ENCODE measurements at regions not wholly inside any gene's neighbourhood (a gene's known extent, or its start where the extent isn't known, plus 50 kb on each side); places are given as distances from the start of the nearest gene placed in this dataset.

DNA sequence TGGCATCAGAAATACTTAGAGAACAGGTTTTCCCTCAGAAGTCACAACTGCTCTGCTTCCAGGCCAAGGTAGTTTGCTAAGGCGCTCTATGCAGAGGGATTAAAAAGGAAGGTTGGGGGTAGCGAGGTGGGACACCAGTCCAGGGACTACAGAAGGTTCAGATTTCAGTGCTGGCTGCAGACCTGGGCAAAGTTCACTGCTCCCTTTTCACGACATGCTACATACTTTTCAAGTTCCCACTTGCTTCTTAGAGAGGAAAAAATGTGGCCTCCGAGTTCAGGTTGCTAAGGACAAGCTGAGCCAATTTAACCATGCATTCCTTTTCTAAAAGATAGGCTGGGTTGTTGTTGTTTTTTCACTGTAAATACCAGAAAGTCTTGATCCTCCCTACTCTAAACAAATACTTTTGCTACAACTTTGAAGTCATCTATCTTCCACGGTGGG lies 158.6 kb upstream of the NR2F2 start (continued):
- TF ChIP-seq, protein P1, sequence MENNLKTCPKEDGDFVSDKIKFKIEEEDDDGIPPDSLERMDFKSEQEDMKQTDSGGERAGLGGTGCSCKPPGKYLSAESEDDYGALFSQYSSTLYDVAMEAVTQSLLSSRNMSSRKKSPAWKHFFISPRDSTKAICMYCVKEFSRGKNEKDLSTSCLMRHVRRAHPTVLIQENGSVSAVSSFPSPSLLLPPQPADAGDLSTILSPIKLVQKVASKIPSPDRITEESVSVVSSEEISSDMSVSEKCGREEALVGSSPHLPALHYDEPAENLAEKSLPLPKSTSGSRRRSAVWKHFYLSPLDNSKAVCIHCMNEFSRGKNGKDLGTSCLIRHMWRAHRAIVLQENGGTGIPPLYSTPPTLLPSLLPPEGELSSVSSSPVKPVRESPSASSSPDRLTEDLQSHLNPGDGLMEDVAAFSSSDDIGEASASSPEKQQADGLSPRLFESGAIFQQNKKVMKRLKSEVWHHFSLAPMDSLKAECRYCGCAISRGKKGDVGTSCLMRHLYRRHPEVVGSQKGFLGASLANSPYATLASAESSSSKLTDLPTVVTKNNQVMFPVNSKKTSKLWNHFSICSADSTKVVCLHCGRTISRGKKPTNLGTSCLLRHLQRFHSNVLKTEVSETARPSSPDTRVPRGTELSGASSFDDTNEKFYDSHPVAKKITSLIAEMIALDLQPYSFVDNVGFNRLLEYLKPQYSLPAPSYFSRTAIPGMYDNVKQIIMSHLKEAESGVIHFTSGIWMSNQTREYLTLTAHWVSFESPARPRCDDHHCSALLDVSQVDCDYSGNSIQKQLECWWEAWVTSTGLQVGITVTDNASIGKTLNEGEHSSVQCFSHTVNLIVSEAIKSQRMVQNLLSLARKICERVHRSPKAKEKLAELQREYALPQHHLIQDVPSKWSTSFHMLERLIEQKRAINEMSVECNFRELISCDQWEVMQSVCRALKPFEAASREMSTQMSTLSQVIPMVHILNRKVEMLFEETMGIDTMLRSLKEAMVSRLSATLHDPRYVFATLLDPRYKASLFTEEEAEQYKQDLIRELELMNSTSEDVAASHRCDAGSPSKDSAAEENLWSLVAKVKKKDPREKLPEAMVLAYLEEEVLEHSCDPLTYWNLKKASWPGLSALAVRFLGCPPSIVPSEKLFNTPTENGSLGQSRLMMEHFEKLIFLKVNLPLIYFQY (CRISPR knock-in tag; IDR thresholded peaks at IDR 0.05; ENCODE audit: borderline replicate concordance): no peak
- TF ChIP-seq KDM2A (CRISPR knock-in tag; IDR thresholded peaks at IDR 0.05; ENCODE audit: borderline replicate concordance, low read depth) (no peak), MED13 (CRISPR knock-in tag; IDR thresholded peaks at IDR 0.05) (0 out of 2 replicates have a peak, but pooled peaks have one; percentile 15), ZNF768 (CRISPR knock-in tag; IDR thresholded peaks at IDR 0.05) (no peak), JARID2 (CRISPR knock-in tag; IDR thresholded peaks at IDR 0.05; ENCODE audit: insufficient replicate concordance) (no peak), FOXA3 (CRISPR knock-in tag; IDR thresholded peaks at IDR 0.05) (peak; percentile 49), NFYB (CRISPR knock-in tag; IDR thresholded peaks at IDR 0.05) (no peak), LCORL (IDR thresholded peaks at IDR 0.05) (no peak), LCORL (CRISPR knock-in tag; IDR thresholded peaks at IDR 0.05) (0 out of 2 replicates have a peak, but pooled peaks have one; percentile 5), NR2F6 (IDR thresholded peaks at IDR 0.05) (no peak), NR2F6 (CRISPR knock-in tag; IDR thresholded peaks at IDR 0.05) (peak; percentile 31; the same call in 1 of the 2 replicates), FOXJ3 (CRISPR knock-in tag; IDR thresholded peaks at IDR 0.05; ENCODE audit: borderline replicate concordance) (peak; percentile 29; the same call in 1 of the 2 replicates), EEA1 (CRISPR knock-in tag; IDR thresholded peaks at IDR 0.05; ENCODE audit: borderline replicate concordance) (no peak), ZNF546 (CRISPR knock-in tag; conservative IDR thresholded peaks at IDR 0.05) (no peak), MXD4 (CRISPR knock-in tag; IDR thresholded peaks at IDR 0.05) (no peak), TEAD3 (CRISPR knock-in tag; optimal IDR thresholded peaks at IDR 0.05; ENCODE audit: borderline replicate concordance) (peak; percentile 72)
- TF ChIP-seq, protein P2, sequence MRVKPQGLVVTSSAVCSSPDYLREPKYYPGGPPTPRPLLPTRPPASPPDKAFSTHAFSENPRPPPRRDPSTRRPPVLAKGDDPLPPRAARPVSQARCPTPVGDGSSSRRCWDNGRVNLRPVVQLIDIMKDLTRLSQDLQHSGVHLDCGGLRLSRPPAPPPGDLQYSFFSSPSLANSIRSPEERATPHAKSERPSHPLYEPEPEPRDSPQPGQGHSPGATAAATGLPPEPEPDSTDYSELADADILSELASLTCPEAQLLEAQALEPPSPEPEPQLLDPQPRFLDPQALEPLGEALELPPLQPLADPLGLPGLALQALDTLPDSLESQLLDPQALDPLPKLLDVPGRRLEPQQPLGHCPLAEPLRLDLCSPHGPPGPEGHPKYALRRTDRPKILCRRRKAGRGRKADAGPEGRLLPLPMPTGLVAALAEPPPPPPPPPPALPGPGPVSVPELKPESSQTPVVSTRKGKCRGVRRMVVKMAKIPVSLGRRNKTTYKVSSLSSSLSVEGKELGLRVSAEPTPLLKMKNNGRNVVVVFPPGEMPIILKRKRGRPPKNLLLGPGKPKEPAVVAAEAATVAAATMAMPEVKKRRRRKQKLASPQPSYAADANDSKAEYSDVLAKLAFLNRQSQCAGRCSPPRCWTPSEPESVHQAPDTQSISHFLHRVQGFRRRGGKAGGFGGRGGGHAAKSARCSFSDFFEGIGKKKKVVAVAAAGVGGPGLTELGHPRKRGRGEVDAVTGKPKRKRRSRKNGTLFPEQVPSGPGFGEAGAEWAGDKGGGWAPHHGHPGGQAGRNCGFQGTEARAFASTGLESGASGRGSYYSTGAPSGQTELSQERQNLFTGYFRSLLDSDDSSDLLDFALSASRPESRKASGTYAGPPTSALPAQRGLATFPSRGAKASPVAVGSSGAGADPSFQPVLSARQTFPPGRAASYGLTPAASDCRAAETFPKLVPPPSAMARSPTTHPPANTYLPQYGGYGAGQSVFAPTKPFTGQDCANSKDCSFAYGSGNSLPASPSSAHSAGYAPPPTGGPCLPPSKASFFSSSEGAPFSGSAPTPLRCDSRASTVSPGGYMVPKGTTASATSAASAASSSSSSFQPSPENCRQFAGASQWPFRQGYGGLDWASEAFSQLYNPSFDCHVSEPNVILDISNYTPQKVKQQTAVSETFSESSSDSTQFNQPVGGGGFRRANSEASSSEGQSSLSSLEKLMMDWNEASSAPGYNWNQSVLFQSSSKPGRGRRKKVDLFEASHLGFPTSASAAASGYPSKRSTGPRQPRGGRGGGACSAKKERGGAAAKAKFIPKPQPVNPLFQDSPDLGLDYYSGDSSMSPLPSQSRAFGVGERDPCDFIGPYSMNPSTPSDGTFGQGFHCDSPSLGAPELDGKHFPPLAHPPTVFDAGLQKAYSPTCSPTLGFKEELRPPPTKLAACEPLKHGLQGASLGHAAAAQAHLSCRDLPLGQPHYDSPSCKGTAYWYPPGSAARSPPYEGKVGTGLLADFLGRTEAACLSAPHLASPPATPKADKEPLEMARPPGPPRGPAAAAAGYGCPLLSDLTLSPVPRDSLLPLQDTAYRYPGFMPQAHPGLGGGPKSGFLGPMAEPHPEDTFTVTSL (CRISPR knock-in tag; IDR thresholded peaks at IDR 0.05; ENCODE audit: borderline replicate concordance): peak; percentile 84; the same call in 1 of the 2 replicates
- TF ChIP-seq, protein P3, sequence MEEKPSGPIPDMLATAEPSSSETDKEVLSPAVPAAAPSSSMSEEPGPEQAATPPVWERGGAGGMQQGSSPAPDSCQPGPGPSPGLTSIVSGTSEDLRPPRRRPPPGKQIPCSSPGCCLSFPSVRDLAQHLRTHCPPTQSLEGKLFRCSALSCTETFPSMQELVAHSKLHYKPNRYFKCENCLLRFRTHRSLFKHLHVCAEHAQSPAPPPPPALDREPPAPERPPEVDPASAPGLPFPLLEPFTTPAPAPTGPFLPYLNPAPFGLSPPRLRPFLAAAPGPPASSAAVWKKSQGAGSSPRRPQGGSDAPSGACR (CRISPR knock-in tag; IDR thresholded peaks at IDR 0.05): no peak
- TF ChIP-seq, protein P4, sequence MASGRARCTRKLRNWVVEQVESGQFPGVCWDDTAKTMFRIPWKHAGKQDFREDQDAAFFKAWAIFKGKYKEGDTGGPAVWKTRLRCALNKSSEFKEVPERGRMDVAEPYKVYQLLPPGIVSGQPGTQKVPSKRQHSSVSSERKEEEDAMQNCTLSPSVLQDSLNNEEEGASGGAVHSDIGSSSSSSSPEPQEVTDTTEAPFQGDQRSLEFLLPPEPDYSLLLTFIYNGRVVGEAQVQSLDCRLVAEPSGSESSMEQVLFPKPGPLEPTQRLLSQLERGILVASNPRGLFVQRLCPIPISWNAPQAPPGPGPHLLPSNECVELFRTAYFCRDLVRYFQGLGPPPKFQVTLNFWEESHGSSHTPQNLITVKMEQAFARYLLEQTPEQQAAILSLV (CRISPR knock-in tag; IDR thresholded peaks at IDR 0.05; ENCODE audit: borderline replicate concordance): no peak
- TF ChIP-seq, protein P5, sequence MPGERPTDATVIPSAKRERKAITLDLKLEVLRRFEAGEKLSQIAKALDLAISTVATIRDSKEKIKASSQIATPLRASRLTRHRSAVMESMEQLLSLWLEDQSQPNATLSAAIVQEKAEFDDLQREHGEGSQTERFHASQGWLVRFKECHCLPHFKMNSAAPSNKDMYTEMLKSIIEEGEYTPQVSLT (CRISPR knock-in tag; IDR thresholded peaks at IDR 0.05; ENCODE audit: borderline replicate concordance, low read depth): no peak
